IMR-90 (cell line): ENCODE measurements at regions not wholly inside any gene's neighbourhood (a gene's known extent, or its start where the extent isn't known, plus 50 kb on each side); places are given as distances from the start of the nearest gene placed in this dataset.

Experiments
- ATAC-seq: fragments of 200-7000 bp; cut with Tn5 transposase; 2 replicates; pipeline ENCODE4 v1.9.1; 2020; ENCODE audit warnings: low read depth, mild to moderate bottlenecking, moderate library complexity
- BruUV-seq: library from RNA; stranded (reverse); fragments of 400-500 nt; replicated peaks from 2 replicates; lab custom pipeline; 2021; lab: Mats Ljungman, UMichigan
- CTCF ChIA-PET: fragments of 300-600 bp; formaldehyde crosslinking; extraction: SDS; loops from one replicate; lab custom pipeline; 2021; ENCODE audit warnings: antibody characterized with exemption; lab: Yijun Ruan, JAX
- POLR2A ChIA-PET: fragments of 300-600 bp; sonication (Branson Sonifier 250); formaldehyde crosslinking; loops from one replicate; lab custom pipeline; 2022; ENCODE audit warnings: antibody characterized with exemption; ENCODE audit not compliant: unreplicated experiment; lab: Charles Lee
- DNase-seq: peaks from one replicate; pipeline ENCODE4 v3.0.0; 2013
- H2AFZ ChIP-seq: replicated peaks from 2 replicates; pipeline ENCODE3; 2013; ENCODE audit warnings: low read length, mild to moderate bottlenecking; ENCODE audit not compliant: poor library complexity
- H2AK5ac ChIP-seq: 2 replicates; pipeline ENCODE4 v1.6.1; 2013; ENCODE audit warnings: low read depth, low read length, inconsistent platforms
- H2AK9ac ChIP-seq: replicated peaks from 2 replicates; pipeline ENCODE3; 2013; ENCODE audit warnings: mild to moderate bottlenecking, low read depth, low read length, moderate library complexity; ENCODE audit not compliant: poor library complexity
- H2BK120ac ChIP-seq: 2 replicates; pipeline ENCODE4 v1.6.1; 2013; ENCODE audit warnings: low read depth, low read length, inconsistent platforms
- H2BK15ac ChIP-seq: 3 replicates; pipeline ENCODE4 v1.6.1; 2013; ENCODE audit warnings: low read depth, low read length, inconsistent platforms
- H2BK20ac ChIP-seq: 2 replicates; pipeline ENCODE4 v1.6.1; 2013; ENCODE audit warnings: low read depth, mild to moderate bottlenecking, inconsistent platforms, low read length, moderate library complexity
- H2BK5ac ChIP-seq: 2 replicates; pipeline ENCODE4 v1.6.1; 2013; ENCODE audit warnings: mild to moderate bottlenecking, low read depth, low read length, inconsistent platforms; ENCODE audit not compliant: poor library complexity, severe bottlenecking
- H3K14ac ChIP-seq: replicated peaks from 2 replicates; pipeline ENCODE4 v1.6.1; 2013; ENCODE audit warnings: low read depth, low read length, inconsistent platforms
- H3K18ac ChIP-seq: 2 replicates; pipeline ENCODE4 v1.6.1; 2013; ENCODE audit warnings: low read depth, low read length, control low read depth
- H3K23ac ChIP-seq: 2 replicates; pipeline ENCODE4 v1.6.1; 2013; ENCODE audit warnings: low read depth, low read length, inconsistent platforms
- H3K27ac ChIP-seq: 2 replicates; pipeline ENCODE4 v1.5.1; 2013; ENCODE audit warnings: mild to moderate bottlenecking, control low read depth, low read length; ENCODE audit not compliant: insufficient read depth
- H3K27me3 ChIP-seq: 2 replicates; pipeline ENCODE4 v1.6.1; 2013; ENCODE audit warnings: low read length; ENCODE audit not compliant: control insufficient read depth, insufficient read depth
- H3K36me3 ChIP-seq: 2 replicates; pipeline ENCODE4 v1.6.1; 2013; ENCODE audit warnings: low read length, mixed read lengths; ENCODE audit not compliant: control insufficient read depth, insufficient read depth
- H3K4ac ChIP-seq: 2 replicates; pipeline ENCODE4 v1.6.1; 2013; ENCODE audit warnings: low read depth, low read length, inconsistent platforms
- H3K4me1 ChIP-seq: 2 replicates; pipeline ENCODE4 v1.6.1; 2013; ENCODE audit warnings: low read length, mixed read lengths; ENCODE audit not compliant: control insufficient read depth, insufficient read depth
- H3K4me2 ChIP-seq: 2 replicates; pipeline ENCODE4 v1.6.1; 2013; ENCODE audit warnings: low read depth, mild to moderate bottlenecking, control low read depth, low read length, moderate library complexity
- H3K4me3 ChIP-seq: 2 replicates; pipeline ENCODE4 v1.5.1; 2013; ENCODE audit warnings: low read depth, mild to moderate bottlenecking, control low read depth, low read length, moderate library complexity; ENCODE audit not compliant: insufficient read depth
- H3K56ac ChIP-seq: 2 replicates; pipeline ENCODE4 v1.6.1; 2013; ENCODE audit warnings: low read length, inconsistent platforms; ENCODE audit not compliant: insufficient read depth; ENCODE audit errors: extremely low read depth
- H3K79me1 ChIP-seq, 2 experiments: 2 replicates each; pipeline ENCODE4 v1.6.1; 2013; ENCODE audit warnings: low read length in 2 of 2, inconsistent platforms in 1 of 2, low read depth in 1 of 2
- H3K9ac ChIP-seq: 2 replicates; pipeline ENCODE4 v1.6.1; 2013; ENCODE audit warnings: low read depth, low read length, control low read depth
- H3K9me1 ChIP-seq: 2 replicates; pipeline ENCODE4 v1.6.1; 2013; ENCODE audit warnings: low read length, inconsistent platforms; ENCODE audit not compliant: insufficient read depth
- H3K9me3 ChIP-seq: 2 replicates; pipeline ENCODE4 v1.6.1; 2013; ENCODE audit warnings: low read length; ENCODE audit not compliant: control insufficient read depth, insufficient read depth
- H4K20me1 ChIP-seq: 2 replicates; pipeline ENCODE4 v1.6.1; 2013; ENCODE audit warnings: low read length, inconsistent platforms; ENCODE audit not compliant: insufficient read depth
- H4K5ac ChIP-seq: 2 replicates; pipeline ENCODE4 v1.6.1; 2013; ENCODE audit warnings: mild to moderate bottlenecking, low read depth, low read length, control low read depth
- H4K8ac ChIP-seq, 2 experiments: 2 replicates each; pipeline ENCODE4 v1.6.1; 2013; ENCODE audit warnings: low read depth in 2 of 2, low read length in 2 of 2, control low read depth in 1 of 2, inconsistent platforms in 1 of 2
- H4K91ac ChIP-seq: 2 replicates; pipeline ENCODE4 v1.6.1; 2013; ENCODE audit warnings: low read depth, low read length, inconsistent platforms; ENCODE audit not compliant: insufficient read depth
- CEBPB ChIP-seq: IDR thresholded peaks from 2 replicates; pipeline ENCODE4 v1.6.1; 2012; ENCODE audit warnings: low read depth, low read length, improper control_type of control experiment
- CHD1 ChIP-seq: IDR thresholded peaks from 2 replicates; pipeline ENCODE4 v1.6.1; 2012; ENCODE audit warnings: low read depth, low read length, improper control_type of control experiment
- MAFK ChIP-seq: IDR thresholded peaks from 2 replicates; pipeline ENCODE4 v1.6.1; 2012; ENCODE audit warnings: low read depth, low read length, improper control_type of control experiment
- MAZ ChIP-seq: IDR thresholded peaks from 2 replicates; pipeline ENCODE4 v1.6.1; 2012; ENCODE audit warnings: low read depth, mild to moderate bottlenecking, low read length, improper control_type of control experiment, moderate library complexity, borderline replicate concordance
- NFE2L2 ChIP-seq: fragments of 150-350 bp; IDR thresholded peaks from 2 replicates; pipeline ENCODE4 v1.6.1; 2016; ENCODE audit warnings: low read depth, mild to moderate bottlenecking, low read length
- WGBS, 2 experiments: methylation state at CpG; one replicate each; pipeline versions ENCODE4 v1.1.5 to v1.1.7; 2013; ENCODE audit warnings: missing lambda C conversion rate in 2 of 2; ENCODE audit not compliant: insufficient read length in 1 of 2; ENCODE audit errors: extremely low coverage in 2 of 2; 5-methylcytosine and 5-hydroxymethylcytosine counted together
- dilution Hi-C: fragments of 300-500 bp; cut with HindIII; formaldehyde crosslinking; loops from one replicate; pipeline ENCODE4 v1.14.3; 2018; ENCODE audit warnings: low sequenced_read_pairs; ENCODE audit not compliant: unreplicated experiment
- in situ Hi-C: fragments of 300-500 bp; cut with MboI; formaldehyde crosslinking; loops from 3 replicates; pipeline ENCODE4 v1.14.3; 2019; ENCODE audit warnings: low sequenced_read_pairs, inconsistent platforms, mixed read lengths
- intact Hi-C: fragments of 100-400 bp; cut with micrococcal nuclease; formaldehyde crosslinking; loops from 2 replicates; pipeline ENCODE4 v1.10.0; 2022

DNA sequence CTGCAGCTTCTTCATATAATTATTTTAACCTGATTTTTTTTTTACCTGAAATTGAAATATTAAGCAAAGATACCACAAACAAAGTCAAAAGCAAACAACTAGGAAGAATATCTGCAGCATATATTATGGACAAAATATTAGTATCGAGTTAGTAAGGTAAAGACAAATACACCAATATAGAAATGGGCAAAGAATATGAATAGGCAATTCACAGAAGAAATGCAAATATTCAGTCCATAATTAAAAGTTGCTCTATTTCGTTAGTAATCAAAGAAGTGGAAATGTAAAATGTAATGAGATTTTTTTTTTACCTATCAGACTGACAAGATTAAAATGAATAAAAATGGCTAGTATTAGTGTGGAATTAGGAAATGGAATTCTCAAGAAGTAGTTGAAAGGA, 121.5 kb downstream of the CD83 start:
- ATAC-seq = no peak
- in situ Hi-C loops (no loop called here), intact Hi-C loops (no loop called here), dilution Hi-C loops (no loop called here)
- no peak overlapping the region for H3K9ac ChIP-seq
- WGBS, 2 experiments = no CpG with 5 or more reads among the region's 2 CpGs
- no peak overlapping the region for H2AFZ ChIP-seq
- no peak overlapping the region for H3K23ac ChIP-seq
- no peak overlapping the region for H4K91ac ChIP-seq
- no peak overlapping the region for H3K18ac ChIP-seq
- H3K36me3 ChIP-seq = no peaks in the 10 kb centered on the region
- no peak overlapping the region for H2BK5ac ChIP-seq
- no peaks in the 10 kb centered on the region for H3K79me1 ChIP-seq
- DNase-seq = no peak
- no peak overlapping the region for H3K4me3 ChIP-seq
- H2AK9ac ChIP-seq = no peak overlapping the region
- H4K5ac ChIP-seq = no peak overlapping the region
- no peak for TF ChIP-seq CEBPB
- no peak for TF ChIP-seq MAZ
- TF ChIP-seq CHD1 = no peak
- TF ChIP-seq NFE2L2 = no peak
- no peak for TF ChIP-seq MAFK
- no peak overlapping the region for H2BK15ac ChIP-seq
- no peak overlapping the region for H3K4me2 ChIP-seq
- POLR2A ChIA-PET = no interaction called here
- H2BK120ac ChIP-seq = no peak overlapping the region
- H3K56ac ChIP-seq = no peak overlapping the region
- H2AK5ac ChIP-seq = no peak overlapping the region
- H3K14ac ChIP-seq = no peak overlapping the region
- H3K4me1 ChIP-seq = no peaks in the 10 kb centered on the region
- no peak overlapping the region for H3K4ac ChIP-seq
- no peaks in the 10 kb centered on the region; the same call in 1 of the 2 replicates for H3K9me3 ChIP-seq
- H3K9me1 ChIP-seq = no peaks in the 10 kb centered on the region
- CTCF ChIA-PET = no interaction called here
- no peak overlapping the region for H3K27ac ChIP-seq
- no peak overlapping the region for H4K8ac ChIP-seq
- no peaks in the 10 kb centered on the region for H4K20me1 ChIP-seq
- no TSS peak for BruUV-seq
- H3K27me3 ChIP-seq = peaks cover 15% of the 10 kb centered on the region
- no peak overlapping the region for H2BK20ac ChIP-seq
